Neural progenitor cell (in vitro differentiated cells): ENCODE measurements at regions not wholly inside any gene's neighbourhood (a gene's known extent, or its start where the extent isn't known, plus 50 kb on each side); places are given as distances from the start of the nearest gene placed in this dataset.

Experiments
- DNase-seq: peaks from one replicate; pipeline ENCODE4 v3.0.0-alpha.2; 2016; ENCODE audit warnings: low spot score
- H2AFZ ChIP-seq: fragments of 200-600 bp; sonication (generic); replicated peaks from 2 replicates; pipeline ENCODE4 v1.6.1; 2016; ENCODE audit warnings: antibody characterized with exemption
- H3F3A ChIP-seq: fragments of 200-600 bp; sonication (generic); 2 replicates; pipeline ENCODE4 v1.6.1; 2016; ENCODE audit warnings: antibody characterized with exemption, low read depth
- H3K27ac ChIP-seq: fragments of 200-600 bp; sonication (generic); 2 replicates; pipeline ENCODE4 v1.5.1; 2016; ENCODE audit warnings: mild to moderate bottlenecking
- H3K27me3 ChIP-seq: fragments of 200-600 bp; sonication (generic); 2 replicates; pipeline ENCODE4 v1.6.1; 2016; ENCODE audit warnings: mild to moderate bottlenecking, moderate library complexity
- H3K36me3 ChIP-seq: fragments of 200-600 bp; sonication (generic); 2 replicates; pipeline ENCODE4 v1.5.1; 2016
- H3K4me1 ChIP-seq: fragments of 200-600 bp; sonication (generic); 2 replicates; pipeline ENCODE4 v1.6.1; 2016; ENCODE audit warnings: mixed run types
- H3K4me2 ChIP-seq: fragments of 200-600 bp; sonication (generic); 2 replicates; pipeline ENCODE4 v1.6.1; 2016
- H3K4me3 ChIP-seq: fragments of 200-600 bp; sonication (generic); 2 replicates; pipeline ENCODE4 v1.5.1; 2016
- H3K79me2 ChIP-seq: fragments of 200-600 bp; sonication (generic); 2 replicates; pipeline ENCODE4 v1.6.1; 2016; ENCODE audit warnings: low read depth
- H3K9ac ChIP-seq: fragments of 200-600 bp; sonication (generic); 2 replicates; pipeline ENCODE4 v1.6.1; 2016
- H3K9me3 ChIP-seq: fragments of 200-600 bp; sonication (generic); 2 replicates; pipeline ENCODE4 v1.5.1; 2016; ENCODE audit warnings: low read depth
- H4K20me1 ChIP-seq: fragments of 200-600 bp; sonication (generic); 2 replicates; pipeline ENCODE4 v1.6.1; 2016; ENCODE audit warnings: low read depth
- H3K27ac Mint-ChIP-seq: 3 replicates; pipeline ENCODE4 v1.8.0; 2021; ENCODE audit warnings: mixed read lengths
- H3K27me3 Mint-ChIP-seq: 2 replicates; pipeline ENCODE4 v1.8.0; 2022; ENCODE audit warnings: low read depth, mild to moderate bottlenecking, inconsistent platforms, moderate library complexity, mixed read lengths; ENCODE audit not compliant: insufficient read depth
- H3K36me3 Mint-ChIP-seq: 3 replicates; pipeline ENCODE4 v1.8.0; 2021; ENCODE audit warnings: mixed read lengths
- H3K4me1 Mint-ChIP-seq: 3 replicates; pipeline ENCODE4 v1.8.0; 2021; ENCODE audit warnings: mixed read lengths
- H3K4me3 Mint-ChIP-seq: 3 replicates; pipeline ENCODE4 v1.8.0; 2021; ENCODE audit warnings: mild to moderate bottlenecking, moderate library complexity, mixed read lengths
- H3K9me3 Mint-ChIP-seq: 3 replicates; pipeline ENCODE4 v1.8.0; 2020; ENCODE audit warnings: mixed read lengths
- EZH2 ChIP-seq: fragments of 200-600 bp; sonication (generic); IDR thresholded peaks from 2 replicates; pipeline ENCODE4 v1.6.1; 2017; ENCODE audit warnings: antibody characterized with exemption, mild to moderate bottlenecking, moderate library complexity
- EZH2phosphoT487 ChIP-seq: fragments of 200-600 bp; sonication (generic); IDR thresholded peaks from 2 replicates; pipeline ENCODE4 v1.6.1; 2017; ENCODE audit warnings: antibody characterized with exemption
- TF ChIP-seq, protein P1 (sequence below): fragments of 200-600 bp; sonication (generic); IDR thresholded peaks from 2 replicates; pipeline ENCODE4 v1.5.1; 2017; ENCODE audit warnings: antibody characterized with exemption, mild to moderate bottlenecking

- H3K9ac ChIP-seq: no peak overlapping the region
- no peak overlapping the region for H3K4me3 ChIP-seq
- no peak overlapping the region for H3K4me2 ChIP-seq
- H3K4me1 ChIP-seq: no peaks in the 10 kb centered on the region
- H3K27ac ChIP-seq: no peak overlapping the region
- H4K20me1 ChIP-seq: no peaks in the 10 kb centered on the region
- Mint-ChIP-seq H3K27ac (no peak overlapping the region), H3K4me3 (no peak overlapping the region), H3K9me3 (peaks cover 9% of the 10 kb centered on the region), H3K4me1 (peaks cover 8% of the 10 kb centered on the region), H3K36me3 (no peaks in the 10 kb centered on the region), H3K27me3 (peaks cover 7% of the 10 kb centered on the region)
- no peak for DNase-seq
- TF ChIP-seq EZH2phosphoT487 (no peak), EZH2 (no peak)
- TF ChIP-seq, protein P1, sequence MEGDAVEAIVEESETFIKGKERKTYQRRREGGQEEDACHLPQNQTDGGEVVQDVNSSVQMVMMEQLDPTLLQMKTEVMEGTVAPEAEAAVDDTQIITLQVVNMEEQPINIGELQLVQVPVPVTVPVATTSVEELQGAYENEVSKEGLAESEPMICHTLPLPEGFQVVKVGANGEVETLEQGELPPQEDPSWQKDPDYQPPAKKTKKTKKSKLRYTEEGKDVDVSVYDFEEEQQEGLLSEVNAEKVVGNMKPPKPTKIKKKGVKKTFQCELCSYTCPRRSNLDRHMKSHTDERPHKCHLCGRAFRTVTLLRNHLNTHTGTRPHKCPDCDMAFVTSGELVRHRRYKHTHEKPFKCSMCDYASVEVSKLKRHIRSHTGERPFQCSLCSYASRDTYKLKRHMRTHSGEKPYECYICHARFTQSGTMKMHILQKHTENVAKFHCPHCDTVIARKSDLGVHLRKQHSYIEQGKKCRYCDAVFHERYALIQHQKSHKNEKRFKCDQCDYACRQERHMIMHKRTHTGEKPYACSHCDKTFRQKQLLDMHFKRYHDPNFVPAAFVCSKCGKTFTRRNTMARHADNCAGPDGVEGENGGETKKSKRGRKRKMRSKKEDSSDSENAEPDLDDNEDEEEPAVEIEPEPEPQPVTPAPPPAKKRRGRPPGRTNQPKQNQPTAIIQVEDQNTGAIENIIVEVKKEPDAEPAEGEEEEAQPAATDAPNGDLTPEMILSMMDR: no peak
- no peaks in the 10 kb centered on the region for H3K9me3 ChIP-seq
- H3K36me3 ChIP-seq: no peaks in the 10 kb centered on the region
- H2AFZ ChIP-seq: no peak overlapping the region
- H3K79me2 ChIP-seq: no peaks in the 10 kb centered on the region
- H3K27me3 ChIP-seq: no peaks in the 10 kb centered on the region
- H3F3A ChIP-seq: no peaks in the 10 kb centered on the region
Observed at GRCh38 chrX:69073721-69074120, 91.5 kb downstream of the PJA1 start.

GRCh38 chrX:69073241-69073640 is 92.0 kb downstream of the PJA1 start:
- Mint-ChIP-seq H3K36me3 (no peaks in the 10 kb centered on the region), H3K9me3 (peaks cover 9% of the 10 kb centered on the region), H3K4me1 (peaks cover 8% of the 10 kb centered on the region), H3K27me3 (peaks cover 7% of the 10 kb centered on the region), H3K4me3 (no peak overlapping the region), H3K27ac (no peak overlapping the region)
- Histone ChIP-seq H2AFZ (no peak overlapping the region), H3K4me2 (no peak overlapping the region), H3K9me3 (no peaks in the 10 kb centered on the region), H3K4me3 (no peak overlapping the region), H3K9ac (no peak overlapping the region), H3F3A (no peaks in the 10 kb centered on the region), H4K20me1 (no peaks in the 10 kb centered on the region), H3K36me3 (no peaks in the 10 kb centered on the region), H3K79me2 (no peaks in the 10 kb centered on the region), H3K27ac (no peak overlapping the region), H3K4me1 (no peaks in the 10 kb centered on the region), H3K27me3 (no peaks in the 10 kb centered on the region)
- no peak for DNase-seq
- TF ChIP-seq EZH2: no peak

DNA sequence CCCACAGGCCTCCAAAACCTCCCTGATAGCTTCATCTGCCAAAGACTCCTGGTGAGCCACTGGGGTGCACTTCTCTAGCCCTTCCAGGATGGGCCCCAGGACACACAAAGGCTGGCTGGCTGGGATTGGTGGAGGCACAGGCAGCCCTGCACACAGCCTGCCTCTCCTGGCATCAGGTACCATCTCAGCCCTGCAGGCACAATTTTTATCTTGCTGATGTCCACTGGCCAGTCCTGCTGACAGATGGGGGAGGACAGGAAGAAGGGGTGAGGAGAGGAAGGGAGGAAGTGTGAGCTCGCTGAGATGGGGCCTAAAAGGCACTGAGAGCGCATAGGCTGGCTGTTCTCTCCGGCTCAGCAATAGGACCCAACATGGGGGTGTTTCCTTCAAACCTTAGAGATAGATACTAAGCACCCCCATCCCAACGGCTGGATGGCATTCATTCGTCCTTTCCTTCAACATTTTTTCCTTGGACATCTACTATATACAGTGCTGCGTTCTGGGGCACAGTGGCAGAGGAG is 92.7 kb downstream of the PJA1 start:
- H3K27ac ChIP-seq: no peak overlapping the region
- no peak overlapping the region for H3K4me3 Mint-ChIP-seq

More for the DNA sequence above, 92.7 kb downstream of the PJA1 start:
- Histone ChIP-seq H3K4me1 (no peaks in the 10 kb centered on the region), H3K9me3 (no peaks in the 10 kb centered on the region), H3K27me3 (no peaks in the 10 kb centered on the region), H3K79me2 (no peaks in the 10 kb centered on the region), H2AFZ (no peak overlapping the region), H3K4me2 (no peak overlapping the region), H3K4me3 (no peak overlapping the region), H3F3A (no peaks in the 10 kb centered on the region), H4K20me1 (no peaks in the 10 kb centered on the region), H3K36me3 (no peaks in the 10 kb centered on the region), H3K9ac (no peak overlapping the region)
- H3K4me1 Mint-ChIP-seq: peaks cover 12% of the 10 kb centered on the region
- H3K27ac Mint-ChIP-seq: no peak overlapping the region
- TF ChIP-seq EZH2phosphoT487 (no peak), EZH2 (no peak)
- TF ChIP-seq, protein P1: no peak
- H3K9me3 Mint-ChIP-seq: peaks cover 9% of the 10 kb centered on the region
- no peaks in the 10 kb centered on the region for H3K36me3 Mint-ChIP-seq
- H3K27me3 Mint-ChIP-seq: peaks cover 7% of the 10 kb centered on the region
- no peak for DNase-seq
